ENCODE measurements at regions not wholly inside any gene's neighbourhood (a gene's known extent, or its start where the extent isn't known, plus 50 kb on each side); places are given as distances from the start of the nearest gene placed in this dataset.

GRCh38 chr17:33816036-33816435 lies 439.0 kb upstream of the CCL2 start:
- no peak for TF ChIP-seq CTCF (IDR thresholded peaks at IDR 0.05; ENCODE audit: low read depth, low read length)
- TF ChIP-seq EZH2phosphoT487 (IDR thresholded peaks at IDR 0.05; ENCODE audit: low read depth) = no peak

Measured in OCI-LY3 (cell line).